Breast epithelium (tissue), 4 donors: ENCODE measurements at regions not wholly inside any gene's neighbourhood (a gene's known extent, or its start where the extent isn't known, plus 50 kb on each side); places are given as distances from the start of the nearest gene placed in this dataset.
"Not testable (repeated sequence)": the region's sequence is repeated elsewhere in the genome, so short reads cannot be mapped to it uniquely, and the experiment has no call there.

Experiments used
- DNase-seq, 2 donors: peaks; one replicate each; pipeline ENCODE4 v3.0.0-alpha.2; 2019; ENCODE audit warnings: low spot score in 2 of 2
- H3K27ac ChIP-seq, 2 donors: fragments of 200-600 bp; sonication (generic) in 1 of 2; one replicate each; pipeline ENCODE4 v1.5.1; 2016 to 2019; ENCODE audit warnings: mild to moderate bottlenecking in 1 of 2
- H3K27me3 ChIP-seq, 2 donors: fragments of 200-600 bp; sonication (generic) in 1 of 2; one replicate each; pipeline versions ENCODE4 v1.5.1 to v1.6.0; 2017 to 2019; ENCODE audit warnings: control low read depth in 1 of 2, mild to moderate bottlenecking in 1 of 2
- H3K36me3 ChIP-seq: fragments of 200-600 bp; one replicate; pipeline ENCODE4 v1.5.1; 2019
- H3K4me1 ChIP-seq, 2 donors: fragments of 200-600 bp; sonication (generic); one replicate each; pipeline ENCODE4 v1.5.1; 2016 to 2019; ENCODE audit warnings: control low read depth in 1 of 2
- H3K4me3 ChIP-seq, 3 donors: fragments of 200-600 bp; sonication (generic); 1 replicate in 2 of 3; 2 replicates in 1 of 3; pipeline ENCODE4 v1.5.1; 2016 to 2019; ENCODE audit warnings: mild to moderate bottlenecking in 3 of 3, moderate library complexity in 2 of 3
- H3K9me3 ChIP-seq, 2 donors: fragments of 200-600 bp; sonication (generic) in 1 of 2; one replicate each; pipeline ENCODE4 v1.5.1; 2016 to 2019; ENCODE audit warnings: control low read depth in 1 of 2
- POLR2A ChIP-seq: fragments of 450-650 bp; IDR thresholded peaks from one replicate; pipeline ENCODE4 v1.6.1; 2016; ENCODE audit warnings: antibody characterized with exemption, mild to moderate bottlenecking, moderate library complexity
- POLR2AphosphoS5 ChIP-seq, 3 donors: sonication (generic); formaldehyde crosslinking; IDR thresholded peaks; one replicate each; pipeline ENCODE4 v1.6.1; 2017; ENCODE audit warnings: antibody characterized with exemption in 3 of 3
- intact Hi-C: fragments of 100-400 bp; cut with DNase I; formaldehyde crosslinking; loops from one replicate; pipeline ENCODE4 v1.15.1; 2023; ENCODE audit warnings: low total_unique reads
- TF ChIP-seq, protein P1 (sequence below), 3 donors: fragments of 450-650 bp; IDR thresholded peaks; one replicate each; pipeline ENCODE4 v1.5.1; 2016 to 2017; ENCODE audit warnings: antibody characterized with exemption in 3 of 3, mild to moderate bottlenecking in 3 of 3, moderate library complexity in 3 of 3

DNA sequence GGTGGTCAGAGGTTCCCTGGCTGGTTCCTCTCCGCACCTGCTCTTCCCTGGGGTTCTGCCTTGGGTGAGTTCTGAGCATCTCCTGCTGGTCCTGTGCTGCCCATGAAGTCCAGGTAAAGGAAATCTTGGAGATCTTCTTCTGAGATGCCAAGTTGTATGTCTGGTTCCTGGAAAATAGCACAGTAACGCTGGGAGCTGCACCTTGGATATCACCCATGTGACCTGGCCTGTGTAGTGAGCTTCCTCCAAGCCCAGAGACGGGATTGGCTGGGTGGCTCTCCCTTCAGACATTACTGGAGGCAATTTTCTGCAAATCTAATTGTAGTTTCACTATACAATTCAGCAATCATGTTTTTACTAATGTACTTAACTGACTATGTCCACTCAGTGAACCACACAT, 1281.1 kb downstream of the TMEM121 start:
- DNase-seq: no peak
- H3K27ac ChIP-seq: no peak overlapping the region
- H3K4me3 ChIP-seq: no peak overlapping the region
- H3K9me3 ChIP-seq: no peaks in the 10 kb centered on the region
- no peaks in the 10 kb centered on the region for H3K36me3 ChIP-seq
- no peaks in the 10 kb centered on the region for H3K4me1 ChIP-seq
- intact Hi-C loops: no loop called here
- TF ChIP-seq POLR2AphosphoS5 (IDR thresholded peaks at IDR 0.05) (no peak), POLR2A (no peak)
- TF ChIP-seq, protein P1, sequence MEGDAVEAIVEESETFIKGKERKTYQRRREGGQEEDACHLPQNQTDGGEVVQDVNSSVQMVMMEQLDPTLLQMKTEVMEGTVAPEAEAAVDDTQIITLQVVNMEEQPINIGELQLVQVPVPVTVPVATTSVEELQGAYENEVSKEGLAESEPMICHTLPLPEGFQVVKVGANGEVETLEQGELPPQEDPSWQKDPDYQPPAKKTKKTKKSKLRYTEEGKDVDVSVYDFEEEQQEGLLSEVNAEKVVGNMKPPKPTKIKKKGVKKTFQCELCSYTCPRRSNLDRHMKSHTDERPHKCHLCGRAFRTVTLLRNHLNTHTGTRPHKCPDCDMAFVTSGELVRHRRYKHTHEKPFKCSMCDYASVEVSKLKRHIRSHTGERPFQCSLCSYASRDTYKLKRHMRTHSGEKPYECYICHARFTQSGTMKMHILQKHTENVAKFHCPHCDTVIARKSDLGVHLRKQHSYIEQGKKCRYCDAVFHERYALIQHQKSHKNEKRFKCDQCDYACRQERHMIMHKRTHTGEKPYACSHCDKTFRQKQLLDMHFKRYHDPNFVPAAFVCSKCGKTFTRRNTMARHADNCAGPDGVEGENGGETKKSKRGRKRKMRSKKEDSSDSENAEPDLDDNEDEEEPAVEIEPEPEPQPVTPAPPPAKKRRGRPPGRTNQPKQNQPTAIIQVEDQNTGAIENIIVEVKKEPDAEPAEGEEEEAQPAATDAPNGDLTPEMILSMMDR (IDR thresholded peaks at IDR 0.05): no peak
- peaks cover 0 to 8% of the 10 kb centered on the region in 2 donors for H3K27me3 ChIP-seq

DNA sequence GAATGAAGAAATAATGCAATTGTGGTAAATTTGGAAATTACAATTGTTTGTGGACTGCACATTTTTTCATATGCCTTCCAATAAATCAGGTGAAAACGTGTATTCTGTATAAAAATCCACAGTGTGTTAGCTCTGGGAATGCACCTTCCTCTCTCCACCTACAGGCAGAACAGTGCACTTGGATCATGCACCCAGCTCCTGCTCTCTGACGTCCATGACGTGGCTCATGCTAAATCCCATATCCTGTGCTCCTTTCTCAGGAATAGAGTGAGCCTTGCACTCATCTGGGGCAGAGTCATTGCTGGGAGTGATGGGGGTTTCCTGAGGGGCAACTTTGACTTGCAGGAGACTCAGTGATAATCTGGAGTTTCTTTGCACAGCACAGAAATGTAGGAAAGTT, 1282.1 kb downstream of the TMEM121 start:
- peaks cover 0 to 8% of the 10 kb centered on the region in 2 donors for H3K27me3 ChIP-seq

DNA sequence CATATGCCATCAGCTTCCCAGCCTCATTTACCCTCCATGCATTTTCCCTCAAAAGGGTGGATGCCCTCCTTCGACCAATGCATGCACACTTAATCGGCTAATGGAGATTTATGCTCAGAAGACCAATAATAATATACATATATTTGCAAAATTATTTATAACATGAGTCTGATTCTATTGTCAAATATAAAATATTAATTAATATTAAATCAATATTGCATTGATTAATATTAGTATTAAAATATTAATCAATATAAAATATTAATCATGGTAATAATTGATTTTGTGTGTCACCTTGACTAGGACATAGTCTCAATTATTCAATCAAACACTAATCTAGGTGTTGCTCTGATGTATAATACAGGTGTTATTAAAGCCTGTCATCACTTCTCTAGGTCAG, 1282.5 kb downstream of the TMEM121 start:
- TF ChIP-seq POLR2A (no peak), POLR2AphosphoS5 (IDR thresholded peaks at IDR 0.05) (no peak)
- TF ChIP-seq, protein P1 (IDR thresholded peaks at IDR 0.05): no peak
- H3K27me3 ChIP-seq: peaks cover 0 to 7% of the 10 kb centered on the region in 2 donors
- no peak for DNase-seq

More for the DNA sequence above, 1282.1 kb downstream of the TMEM121 start:
- Histone ChIP-seq H3K4me3 (no peak overlapping the region), H3K27ac (no peak overlapping the region), H3K36me3 (no peaks in the 10 kb centered on the region), H3K9me3 (no peaks in the 10 kb centered on the region), H3K4me1 (no peaks in the 10 kb centered on the region)
- TF ChIP-seq, protein P1 (IDR thresholded peaks at IDR 0.05): no peak
- TF ChIP-seq POLR2AphosphoS5 (IDR thresholded peaks at IDR 0.05): no peak
- no peak for TF ChIP-seq POLR2A
- intact Hi-C loops: no loop called here
- DNase-seq: no peak

DNA sequence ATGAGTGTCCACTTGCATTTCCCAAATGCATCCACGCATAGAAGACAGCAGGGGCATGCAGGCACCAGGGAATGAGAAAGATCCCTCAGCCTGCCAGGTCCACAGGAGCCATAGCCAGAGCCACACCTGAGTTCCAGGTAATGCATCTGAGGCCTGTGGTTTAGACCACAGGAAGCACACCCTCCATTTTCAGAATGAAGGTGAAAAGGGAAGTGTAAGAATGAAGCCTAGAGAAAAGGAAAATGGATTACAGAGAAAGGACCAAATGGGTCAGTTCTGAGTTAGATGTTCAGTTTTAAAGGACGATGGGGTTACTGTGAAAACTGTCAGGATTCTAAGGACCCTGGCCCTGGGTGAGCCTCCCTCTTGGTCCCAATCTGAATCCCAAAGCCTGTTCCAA, 1283.2 kb downstream of the TMEM121 start:
- no peaks in the 10 kb centered on the region for H3K9me3 ChIP-seq
- TF ChIP-seq POLR2AphosphoS5 (IDR thresholded peaks at IDR 0.05) (no peak), POLR2A (no peak)
- TF ChIP-seq, protein P1 (IDR thresholded peaks at IDR 0.05): no peak
- H3K4me3 ChIP-seq: no peak overlapping the region
- H3K4me1 ChIP-seq: no peaks in the 10 kb centered on the region
- DNase-seq: no peak
- no peak overlapping the region for H3K27ac ChIP-seq
- no peaks in the 10 kb centered on the region for H3K36me3 ChIP-seq
- peaks cover 0 to under 1% of the 10 kb centered on the region in 2 donors for H3K27me3 ChIP-seq
- intact Hi-C loops: no loop called here

More for the DNA sequence above, 1282.5 kb downstream of the TMEM121 start:
- Histone ChIP-seq H3K36me3 (no peaks in the 10 kb centered on the region), H3K27ac (no peak overlapping the region), H3K9me3 (no peaks in the 10 kb centered on the region), H3K4me3 (no peak overlapping the region), H3K4me1 (no peaks in the 10 kb centered on the region)
- intact Hi-C loops: no loop called here

DNA sequence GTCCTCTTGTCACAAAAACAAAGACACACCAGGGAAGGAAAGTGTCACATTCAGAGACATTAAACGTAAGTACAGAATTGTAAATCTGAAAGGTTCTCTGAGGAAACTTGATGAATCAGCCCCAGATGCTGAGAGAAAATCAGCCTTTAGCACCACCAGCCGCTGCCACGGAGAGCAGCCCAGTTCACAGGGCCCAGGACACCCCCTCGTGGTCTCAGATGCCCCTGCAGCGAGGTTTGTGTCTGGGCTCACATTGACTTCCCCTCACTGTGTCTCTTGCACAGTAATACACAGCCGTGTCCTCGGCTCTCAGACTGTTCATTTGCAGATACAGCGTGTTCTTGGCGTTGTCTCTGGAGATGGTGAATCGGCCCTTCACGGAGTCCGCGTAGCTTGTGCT, 1283.8 kb downstream of the TMEM121 start:
- H3K36me3 ChIP-seq, H3K4me1 ChIP-seq, H3K9me3 ChIP-seq, H3K4me3 ChIP-seq, H3K27me3 ChIP-seq, intact Hi-C loops, DNase-seq, H3K27ac ChIP-seq: not testable (repeated sequence)

DNA sequence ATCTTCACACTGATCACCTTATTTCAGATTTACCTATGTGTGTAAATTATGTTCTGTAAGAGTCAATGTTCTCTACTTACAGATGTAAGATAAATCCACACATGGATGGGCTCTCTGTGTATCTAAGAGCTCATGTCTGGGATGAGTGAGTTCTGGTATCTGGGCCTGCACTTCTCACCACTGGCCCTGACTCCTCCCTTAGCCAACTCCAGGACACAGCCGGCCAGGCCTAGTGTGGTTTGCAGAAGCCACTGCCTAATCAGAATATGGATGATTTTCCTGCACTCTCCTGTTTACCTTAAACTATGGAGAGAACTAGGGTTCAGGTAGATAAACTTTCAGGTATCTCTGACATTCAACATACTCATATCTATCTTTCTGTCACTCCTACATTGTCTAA, 1284.8 kb downstream of the TMEM121 start:
- no peaks in the 10 kb centered on the region for H3K9me3 ChIP-seq
- intact Hi-C loops: no loop called here
- H3K36me3 ChIP-seq: no peaks in the 10 kb centered on the region
- no peak for DNase-seq
- H3K4me3 ChIP-seq: no peak overlapping the region
- no peaks in the 10 kb centered on the region for H3K27me3 ChIP-seq
- H3K27ac ChIP-seq: no peak overlapping the region
- no peak for TF ChIP-seq POLR2AphosphoS5 (IDR thresholded peaks at IDR 0.05)
- TF ChIP-seq, protein P1 (IDR thresholded peaks at IDR 0.05): no peak
- no peak for TF ChIP-seq POLR2A
- H3K4me1 ChIP-seq: no peaks in the 10 kb centered on the region
